Endodermal cell (in vitro differentiated cells): ENCODE measurements at regions not wholly inside any gene's neighbourhood (a gene's known extent, or its start where the extent isn't known, plus 50 kb on each side); places are given as distances from the start of the nearest gene placed in this dataset.

Experiments used
- DNase-seq: peaks from one replicate; pipeline ENCODE4 v3.0.0-alpha.2; 2017
- H3K27ac ChIP-seq: 2 replicates; pipeline ENCODE4 v1.5.1; 2013; ENCODE audit warnings: mild to moderate bottlenecking, low read depth, low read length, moderate library complexity
- H3K27me3 ChIP-seq: 2 replicates; pipeline ENCODE4 v1.6.1; 2013; ENCODE audit warnings: mild to moderate bottlenecking, low read length, moderate library complexity; ENCODE audit not compliant: insufficient read depth, control insufficient read depth, poor library complexity, severe bottlenecking
- H3K36me3 ChIP-seq: 2 replicates; pipeline ENCODE4 v1.7.0; 2013; ENCODE audit warnings: mild to moderate bottlenecking, low read length, moderate library complexity; ENCODE audit not compliant: control insufficient read depth, insufficient read depth
- H3K4me1 ChIP-seq: one replicate; pipeline ENCODE4 v1.7.0; 2013; ENCODE audit warnings: low read length; ENCODE audit not compliant: control insufficient read depth, insufficient read depth
- H3K4me3 ChIP-seq: 2 replicates; pipeline ENCODE4 v1.5.1; 2013; ENCODE audit warnings: mild to moderate bottlenecking, low read length, moderate library complexity
- H3K9ac ChIP-seq: 2 replicates; pipeline ENCODE4 v1.6.1; 2013; ENCODE audit warnings: mild to moderate bottlenecking, low read length, moderate library complexity; ENCODE audit not compliant: poor library complexity, severe bottlenecking; ENCODE audit errors: extremely low read depth
- H3K9me3 ChIP-seq: 2 replicates; pipeline ENCODE4 v1.6.1; 2013; ENCODE audit warnings: mild to moderate bottlenecking, low read length, moderate library complexity; ENCODE audit not compliant: control insufficient read depth
- H3K27ac Mint-ChIP-seq: 2 replicates; pipeline ENCODE4 v1.8.0; 2020; ENCODE audit warnings: mixed read lengths
- H3K27me3 Mint-ChIP-seq: 2 replicates; pipeline ENCODE4 v1.8.0; 2021; ENCODE audit warnings: mild to moderate bottlenecking, mixed read lengths; ENCODE audit not compliant: insufficient read depth
- H3K36me3 Mint-ChIP-seq: 2 replicates; pipeline ENCODE4 v1.8.0; 2020; ENCODE audit warnings: low read depth, mixed read lengths
- H3K4me1 Mint-ChIP-seq: 2 replicates; pipeline ENCODE4 v1.8.0; 2020; ENCODE audit warnings: mixed read lengths
- H3K4me3 Mint-ChIP-seq: 2 replicates; pipeline ENCODE4 v1.8.0; 2020; ENCODE audit warnings: mild to moderate bottlenecking, moderate library complexity, mixed read lengths
- H3K9me3 Mint-ChIP-seq: 2 replicates; pipeline ENCODE4 v1.8.0; 2020; ENCODE audit warnings: mild to moderate bottlenecking, mixed read lengths
- CTCF ChIP-seq: fragments of 200-600 bp; sonication (generic); conservative IDR thresholded peaks from 2 replicates; pipeline ENCODE4 v1.5.0; 2021; ENCODE audit warnings: antibody characterized with exemption, mild to moderate bottlenecking
- WGBS, 2 experiments: methylation state at CpG; one replicate each; pipeline versions ENCODE4 v1.1.5 to v1.1.7; 2013; ENCODE audit warnings: missing lambda C conversion rate in 2 of 2, mixed read lengths in 1 of 2; ENCODE audit not compliant: insufficient coverage in 1 of 2, insufficient read length in 1 of 2; 5-methylcytosine and 5-hydroxymethylcytosine counted together

- Histone ChIP-seq H3K9ac (no peak overlapping the region), H3K9me3 (no peaks in the 10 kb centered on the region), H3K27me3 (no peaks in the 10 kb centered on the region), H3K4me1 (peaks cover 6% of the 10 kb centered on the region), H3K36me3 (no peaks in the 10 kb centered on the region), H3K4me3 (no peak overlapping the region), H3K27ac (no peak overlapping the region)
- Mint-ChIP-seq H3K27me3 (no peaks in the 10 kb centered on the region), H3K9me3 (no peaks in the 10 kb centered on the region), H3K36me3 (no peaks in the 10 kb centered on the region), H3K4me3 (no peak overlapping the region), H3K27ac (peak overlapping the region; percentile 43), H3K4me1 (peaks cover 29% of the 10 kb centered on the region)
- WGBS, 2 experiments, result 59 to 78% methylated on average over 3 to 5 of the region's 5 CpGs
- no peak for TF ChIP-seq CTCF
- DNase-seq, result no peak
These were observed 144.9 kb downstream of the FAM114A2 start for GRCh38 chr5:153893817-153894216.

DNA sequence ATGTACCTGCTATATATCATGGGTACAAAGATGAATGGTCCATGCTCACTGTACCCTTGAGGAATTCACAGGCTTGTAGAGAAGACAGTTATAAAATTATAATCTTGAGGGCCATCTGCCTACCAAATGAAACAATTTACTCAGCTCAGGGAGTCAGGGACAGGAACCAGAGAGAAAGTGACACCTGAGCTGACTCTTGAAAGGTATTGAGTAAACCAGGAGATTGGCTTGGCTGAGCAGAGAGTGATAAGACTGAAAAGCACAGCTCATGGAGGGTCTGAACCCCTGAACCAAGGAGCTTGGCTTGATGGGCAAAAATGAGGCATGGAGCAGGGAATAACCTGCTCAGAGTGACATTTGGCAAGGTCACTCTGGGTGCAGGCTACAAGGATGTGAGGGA is 147.3 kb downstream of the FAM114A2 start:
- no peak overlapping the region for H3K27ac ChIP-seq
- H3K9me3 ChIP-seq, result no peaks in the 10 kb centered on the region
- DNase-seq, result no peak
- H3K36me3 ChIP-seq, result no peaks in the 10 kb centered on the region
- H3K4me1 ChIP-seq, result peaks cover 6% of the 10 kb centered on the region
- H3K36me3 Mint-ChIP-seq, result no peaks in the 10 kb centered on the region
- no peaks in the 10 kb centered on the region for H3K9me3 Mint-ChIP-seq
- peaks cover 29% of the 10 kb centered on the region for H3K4me1 Mint-ChIP-seq
- H3K27ac Mint-ChIP-seq, result no peak overlapping the region
- no peaks in the 10 kb centered on the region for H3K27me3 Mint-ChIP-seq
- no peaks in the 10 kb centered on the region for H3K27me3 ChIP-seq
- no peak overlapping the region for H3K4me3 ChIP-seq
- no peak overlapping the region for H3K4me3 Mint-ChIP-seq
- H3K9ac ChIP-seq, result no peak overlapping the region
- TF ChIP-seq CTCF, result no peak

GRCh38 chr5:153888781-153889180 is 149.9 kb downstream of the FAM114A2 start:
- H3K36me3 ChIP-seq, result no peaks in the 10 kb centered on the region
- H3K4me1 ChIP-seq, result peaks cover 6% of the 10 kb centered on the region
- H3K27ac Mint-ChIP-seq, result no peak overlapping the region
- no peak for TF ChIP-seq CTCF
- WGBS, 2 experiments, result 73 to 100% methylated on average over 3 to 5 of the region's 5 CpGs
- no peak for DNase-seq
- no peaks in the 10 kb centered on the region for H3K9me3 Mint-ChIP-seq
- H3K4me3 Mint-ChIP-seq, result no peak overlapping the region
- H3K9ac ChIP-seq, result no peak overlapping the region
- no peaks in the 10 kb centered on the region for H3K27me3 Mint-ChIP-seq
- H3K4me3 ChIP-seq, result no peak overlapping the region
- no peak overlapping the region for H3K27ac ChIP-seq
- H3K9me3 ChIP-seq, result no peaks in the 10 kb centered on the region
- no peaks in the 10 kb centered on the region for H3K27me3 ChIP-seq
- peaks cover 15% of the 10 kb centered on the region for H3K4me1 Mint-ChIP-seq
- H3K36me3 Mint-ChIP-seq, result no peaks in the 10 kb centered on the region
